Stimulated activated naive CD4-positive, alpha-beta T cell treated with Interleukin-2 at 50 U/mL for 16 hours (primary cell): ENCODE measurements at regions not wholly inside any gene's neighbourhood (a gene's known extent, or its start where the extent isn't known, plus 50 kb on each side); places are given as distances from the start of the nearest gene placed in this dataset.

ENCODE experiments used
- DNase-seq: peaks from one replicate; lab custom pipeline; 2025; lab: John Stamatoyannopoulos, UW

DNA sequence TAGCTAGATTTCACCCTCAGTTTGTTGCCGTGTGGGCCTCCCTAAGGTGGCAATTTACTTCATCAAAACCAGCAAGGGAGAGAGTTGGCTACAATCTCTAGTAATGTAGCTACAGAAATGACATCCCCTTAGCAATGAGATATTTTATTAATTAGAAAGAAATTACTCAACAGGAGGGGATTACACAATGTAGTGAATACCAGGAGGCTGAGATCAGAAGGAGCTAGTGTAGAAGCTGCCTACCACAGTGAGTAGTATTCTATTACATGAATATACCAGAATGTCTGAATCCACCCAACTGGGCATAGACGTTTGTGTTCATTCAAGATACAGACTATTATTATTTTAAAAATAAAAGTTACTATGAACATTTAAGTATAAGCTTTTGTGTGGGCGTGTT, 868.2 kb upstream of the CXADR start:
- no peak for DNase-seq

DNA sequence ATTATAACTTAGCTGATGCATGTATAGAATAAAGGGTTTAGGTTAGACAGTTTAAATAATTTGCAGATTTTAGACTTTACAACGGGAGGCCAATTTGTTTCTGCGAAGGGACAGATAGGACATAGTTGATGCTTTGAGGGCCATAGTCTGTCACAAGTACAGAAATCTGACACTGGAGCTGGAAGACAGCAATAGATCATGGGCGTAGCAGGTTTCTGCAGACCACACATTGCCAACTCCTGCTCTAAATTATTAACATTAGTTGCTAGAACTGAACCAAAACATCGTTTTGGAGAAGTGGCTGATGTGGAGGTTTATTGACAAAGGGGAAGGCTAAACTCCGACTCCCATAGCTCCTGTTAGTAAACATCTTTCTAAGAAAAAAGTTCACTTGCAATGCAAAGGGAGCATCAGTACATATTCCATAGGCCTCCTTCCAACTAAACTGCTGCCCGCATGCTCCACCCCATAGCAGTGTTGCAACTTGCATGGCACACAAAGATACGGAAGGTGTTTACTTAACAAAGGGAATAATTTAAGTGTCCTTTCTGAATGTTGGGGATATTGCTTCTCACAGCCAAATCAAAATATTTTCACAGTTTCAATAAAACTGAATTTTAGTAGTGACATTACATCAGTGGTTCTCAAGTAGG, 862.0 kb upstream of the CXADR start:
- no peak for DNase-seq

DNA sequence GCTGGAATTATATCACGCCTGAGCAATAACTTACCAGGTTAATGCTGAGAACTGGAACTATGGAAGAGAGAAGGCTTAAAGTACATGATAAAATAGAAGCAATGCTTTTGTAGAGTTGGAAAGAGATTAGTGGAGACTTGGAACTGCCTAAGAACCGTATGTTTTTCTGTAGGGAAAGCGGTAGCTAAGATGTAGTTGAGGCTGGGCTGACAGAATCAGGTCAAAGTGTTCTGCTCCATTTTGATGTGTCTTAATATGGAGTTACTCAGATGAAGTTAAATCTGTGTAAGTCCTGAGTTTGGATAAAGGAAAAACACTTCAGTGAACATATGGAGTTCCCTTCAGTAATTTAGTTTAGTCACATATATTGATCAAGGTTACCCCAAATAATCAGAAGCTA, 860.9 kb upstream of the CXADR start:
- DNase-seq: no peak

DNA sequence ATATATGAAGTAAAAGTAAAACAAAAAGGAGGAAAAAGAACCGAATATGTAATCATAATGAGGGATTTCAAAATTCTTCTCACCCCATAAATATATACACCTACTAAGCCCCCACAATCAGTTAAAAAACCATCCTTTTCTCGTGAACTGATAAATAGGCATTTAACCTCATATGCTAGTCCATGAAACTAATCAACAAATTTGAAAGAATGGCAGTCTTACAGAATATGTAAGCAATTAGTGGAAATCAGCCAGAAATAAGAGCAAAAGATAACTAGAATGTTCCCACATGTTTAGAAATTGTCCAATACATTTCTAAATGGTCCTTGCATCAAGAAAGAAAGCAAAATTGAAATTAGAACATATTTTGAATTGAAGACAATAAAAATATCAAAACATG, 849.4 kb upstream of the CXADR start:
- DNase-seq: no peak

DNA sequence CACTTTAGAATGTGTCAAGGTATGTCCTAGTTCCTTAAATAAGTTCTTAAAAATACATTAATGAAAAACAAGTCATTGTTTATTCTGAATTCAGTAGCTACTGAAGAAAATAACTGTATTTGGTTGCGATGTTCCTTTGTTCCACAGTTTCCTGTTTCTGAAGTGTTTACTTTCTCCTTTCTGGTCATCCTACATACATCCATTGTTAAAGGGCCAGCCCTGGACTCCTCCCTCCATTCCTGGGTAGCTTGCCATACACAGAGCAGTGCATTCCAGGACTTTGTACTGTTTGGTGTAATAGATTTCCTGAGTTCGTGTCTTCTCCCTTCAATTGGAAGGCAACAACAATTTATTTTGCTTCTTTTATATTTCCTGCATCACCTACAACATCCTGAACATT, 845.4 kb upstream of the CXADR start:
- no peak for DNase-seq

- no peak for DNase-seq
These were observed 837.9 kb upstream of the CXADR start for GRCh38 chr21:16674949-16675348.

GRCh38 chr21:16676391-16676790, 836.5 kb upstream of the CXADR start:
- DNase-seq: no peak

DNA sequence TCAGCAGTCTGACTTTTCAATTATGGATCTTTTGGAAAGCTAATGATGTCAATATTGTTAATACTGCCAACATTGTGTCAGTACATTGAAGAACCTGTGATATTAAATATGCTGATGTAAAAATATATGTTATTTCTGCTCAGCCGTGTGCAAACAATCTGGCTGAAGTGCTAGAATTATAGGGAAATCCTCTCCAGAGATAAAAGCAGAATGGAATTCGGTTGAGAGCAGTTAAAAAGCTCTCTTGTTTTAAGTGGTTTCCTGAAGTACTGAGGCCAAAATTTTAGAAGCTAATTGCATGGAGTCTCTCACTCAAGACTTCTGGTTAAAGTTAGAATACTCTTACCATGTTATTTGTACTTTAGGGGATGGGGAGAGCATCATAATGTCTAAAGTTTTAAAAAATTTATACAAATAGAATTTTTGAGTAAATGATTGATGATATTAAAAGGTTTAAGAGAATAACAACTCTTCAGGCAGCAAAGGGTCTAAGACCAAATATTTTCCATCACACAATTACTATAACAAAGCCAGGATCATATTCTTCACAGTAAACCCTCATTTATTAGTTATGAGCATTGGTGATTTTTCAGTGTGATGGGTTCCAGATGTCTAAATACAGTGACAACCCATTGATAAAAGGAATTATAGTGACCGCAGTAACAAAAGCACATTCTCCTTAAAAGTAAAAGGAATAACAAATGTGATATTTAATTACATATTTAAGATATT, 834.2 kb upstream of the CXADR start:
- DNase-seq: no peak

DNA sequence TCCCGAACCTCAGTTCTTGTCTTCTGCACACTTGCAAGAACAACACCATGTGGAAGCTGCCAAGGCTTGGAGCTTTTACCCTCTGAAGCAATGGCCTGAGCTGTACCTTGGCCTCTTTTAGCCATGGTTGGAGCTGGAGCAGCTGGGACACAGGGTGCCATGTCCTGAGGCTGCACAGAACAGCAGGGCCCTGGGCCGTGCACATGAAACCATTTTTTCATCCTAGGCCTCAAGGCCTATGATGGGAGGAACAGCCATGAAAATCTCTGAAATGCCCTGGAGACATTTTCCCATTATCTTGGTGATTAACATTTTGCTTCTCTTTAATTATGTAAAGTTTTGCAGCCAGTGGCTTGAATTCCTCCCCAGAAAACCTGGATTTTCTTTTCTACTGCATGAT, 817.8 kb upstream of the CXADR start:
- DNase-seq: no peak

DNA sequence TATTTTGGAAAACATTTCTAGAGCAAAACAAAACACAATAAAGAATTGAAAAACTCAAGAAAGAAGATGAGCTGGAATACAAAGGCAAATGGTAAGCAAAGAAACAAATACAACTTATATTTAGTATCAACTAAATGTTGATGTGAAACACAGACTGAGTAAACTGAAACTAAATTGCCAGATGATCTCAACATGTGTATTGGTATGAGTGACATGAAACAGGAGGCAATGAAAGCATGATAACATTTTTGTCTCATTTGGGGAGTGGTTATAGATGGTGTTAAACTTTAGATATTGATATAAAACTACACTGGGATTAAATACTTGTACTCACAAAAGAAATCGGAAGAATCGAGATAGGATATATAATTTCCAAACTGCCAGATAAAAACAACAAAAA, 805.6 kb upstream of the CXADR start:
- no peak for DNase-seq

GRCh38 chr21:16708101-16708835, 804.6 kb upstream of the CXADR start:
- no peak for DNase-seq

- no peak for DNase-seq
These were observed 802.8 kb upstream of the CXADR start for GRCh38 chr21:16709866-16710550.

GRCh38 chr21:16711757-16712156, 801.1 kb upstream of the CXADR start:
- no peak for DNase-seq

DNA sequence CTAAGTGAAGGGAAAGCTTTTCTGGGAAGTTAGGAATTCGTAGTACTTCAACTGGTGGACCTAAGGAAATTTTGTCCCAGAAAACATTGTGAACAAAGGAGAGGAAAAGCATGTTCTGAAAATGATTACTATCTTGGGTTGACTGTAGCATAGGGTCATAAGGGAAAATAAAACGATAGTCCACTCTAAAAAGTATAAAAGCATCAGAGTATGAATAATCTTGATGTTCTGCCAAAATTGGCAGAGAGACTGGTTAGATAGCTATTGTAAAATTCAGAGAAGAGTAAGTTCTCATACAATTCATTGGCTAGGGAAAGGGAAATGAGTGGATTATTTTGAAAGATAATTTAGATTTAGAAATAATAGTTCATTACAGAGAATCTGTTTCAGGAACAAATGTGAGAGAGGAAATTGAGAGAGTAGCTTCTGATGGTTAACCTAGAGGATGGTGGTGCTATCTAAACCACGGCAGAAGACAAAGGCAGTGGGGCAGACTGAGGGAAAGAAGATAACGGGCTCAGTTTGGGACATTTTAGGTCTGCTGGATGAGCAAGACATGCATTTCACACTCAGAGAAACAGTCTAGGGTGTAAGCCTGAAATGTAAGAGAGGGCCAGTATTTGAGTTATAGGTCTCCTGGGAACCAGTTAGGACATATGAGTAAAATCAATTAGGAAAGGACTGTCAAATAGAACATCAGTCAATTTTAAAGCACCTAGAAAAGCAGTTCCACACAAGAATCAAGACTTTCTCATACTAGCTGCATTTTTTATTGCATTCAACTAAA, 799.3 kb upstream of the CXADR start:
- no peak for DNase-seq

GRCh38 chr21:16740511-16740910, 772.3 kb upstream of the CXADR start:
- no peak for DNase-seq

DNA sequence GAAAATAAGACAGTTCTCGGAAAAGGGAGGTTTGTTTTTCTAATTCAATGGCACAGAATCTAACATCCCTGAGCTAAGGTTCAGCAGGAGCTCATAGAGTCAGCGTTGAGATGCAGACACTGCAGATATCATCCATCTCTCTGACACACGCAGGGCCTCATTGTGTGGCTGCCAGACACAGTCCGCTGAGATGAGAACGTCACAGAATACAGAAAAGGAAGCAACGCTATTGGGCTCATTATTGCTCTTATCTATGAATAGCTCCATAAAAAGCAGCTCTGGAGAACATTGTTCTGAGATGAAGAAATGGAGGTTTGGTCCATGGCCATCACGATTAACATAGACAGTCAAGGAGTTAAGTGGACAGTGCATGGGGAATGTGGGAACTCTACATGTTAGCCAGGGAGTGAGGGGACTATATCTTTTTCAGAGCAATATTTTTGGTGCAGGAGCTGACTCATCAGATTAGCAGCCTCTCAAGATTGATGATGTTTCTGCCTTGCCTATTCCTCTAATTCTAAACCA, 771.6 kb upstream of the CXADR start:
- DNase-seq: no peak

DNA sequence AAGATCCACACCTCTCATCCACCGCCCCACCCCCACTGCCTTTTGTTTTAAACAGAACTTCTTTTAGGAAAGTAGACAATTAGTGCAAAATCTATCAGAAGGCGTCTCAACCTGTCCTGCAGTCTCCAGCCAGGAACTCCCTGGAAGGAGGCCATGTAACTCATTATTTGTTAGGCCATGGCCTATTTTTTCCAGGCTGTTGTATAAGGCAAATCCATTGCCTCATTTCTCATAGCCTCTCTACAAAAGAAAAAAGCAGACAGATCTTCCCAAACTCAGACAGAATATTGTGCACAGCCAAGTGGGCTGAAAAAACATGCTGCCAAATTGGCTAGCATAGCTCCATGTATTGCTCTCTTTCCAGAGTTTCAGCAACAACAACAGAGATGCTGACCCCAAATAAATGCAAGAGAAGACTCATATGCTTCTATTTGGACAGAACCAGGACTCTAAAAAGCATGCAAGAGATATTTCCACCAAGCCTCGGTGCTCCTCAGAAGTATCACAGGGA, 770.7 kb upstream of the CXADR start:
- DNase-seq: no peak

- DNase-seq: no peak
These were observed 770.1 kb upstream of the CXADR start for GRCh38 chr21:16742741-16743140.

DNA sequence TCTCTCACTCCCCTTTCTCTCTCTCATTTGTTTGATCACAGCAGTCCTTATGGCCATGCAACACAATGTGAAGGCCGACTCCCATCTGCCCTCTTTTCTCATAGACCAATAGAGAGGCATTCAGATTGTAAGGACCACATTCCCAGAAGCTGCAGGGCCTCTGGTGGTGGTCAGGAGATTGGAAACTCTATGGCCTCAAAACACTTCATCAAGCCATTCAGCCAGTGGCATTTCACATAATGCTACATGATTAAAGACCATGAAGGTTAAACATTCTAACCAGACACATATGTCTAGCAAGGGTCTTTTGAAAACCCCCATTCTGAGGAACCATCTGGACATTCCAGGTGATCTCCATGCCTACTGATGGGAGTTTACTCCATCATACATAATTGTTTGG, 769.5 kb upstream of the CXADR start:
- DNase-seq: no peak

- no peak for DNase-seq
These were observed 761.9 kb upstream of the CXADR start for GRCh38 chr21:16750926-16751325.

DNA sequence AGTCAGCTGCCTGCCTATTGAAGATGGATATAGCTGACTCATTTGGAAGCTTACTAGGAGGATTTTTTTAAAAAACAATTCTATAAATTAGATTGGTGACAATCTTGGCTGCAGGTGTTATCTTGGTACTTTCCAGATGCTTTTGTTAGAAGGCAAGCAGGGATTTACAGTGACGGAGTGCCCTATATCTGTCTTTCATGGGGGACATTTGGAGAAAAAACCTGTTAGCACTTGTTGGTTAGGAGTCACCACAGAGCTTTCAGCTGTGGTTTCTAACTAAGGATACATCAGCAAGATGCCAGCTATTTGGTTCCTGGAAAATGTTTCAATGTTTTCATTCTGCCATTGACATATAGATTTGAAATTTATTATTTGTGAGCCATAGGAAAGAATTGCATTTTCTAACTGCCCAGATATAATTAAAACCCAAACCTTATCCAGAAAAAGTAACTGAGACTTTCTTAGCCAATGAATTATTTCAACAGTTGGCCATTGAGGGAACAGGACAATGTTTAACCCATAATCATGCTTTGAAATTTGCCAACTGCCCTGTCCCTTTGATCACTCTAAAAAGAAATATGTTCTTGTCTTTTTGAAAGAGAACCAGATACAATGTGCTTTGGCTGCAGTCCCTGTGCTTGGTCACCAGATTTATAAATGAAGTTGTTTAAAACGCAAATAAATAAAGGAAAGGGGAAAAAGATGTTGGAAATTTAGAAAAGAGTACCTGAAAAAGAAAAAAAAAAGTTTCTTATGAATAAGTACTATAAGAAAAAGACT, 761.0 kb upstream of the CXADR start:
- DNase-seq: no peak
